GM19452 (cell line): ENCODE measurements at regions not wholly inside any gene's neighbourhood (a gene's known extent, or its start where the extent isn't known, plus 50 kb on each side); places are given as distances from the start of the nearest gene placed in this dataset.

Source experiments
- ATAC-seq: cut with Tn5 transposase; IDR thresholded peaks from one replicate; pipeline ENCODE4 v1.9.1; 2021; ENCODE audit not compliant: unreplicated experiment

DNA sequence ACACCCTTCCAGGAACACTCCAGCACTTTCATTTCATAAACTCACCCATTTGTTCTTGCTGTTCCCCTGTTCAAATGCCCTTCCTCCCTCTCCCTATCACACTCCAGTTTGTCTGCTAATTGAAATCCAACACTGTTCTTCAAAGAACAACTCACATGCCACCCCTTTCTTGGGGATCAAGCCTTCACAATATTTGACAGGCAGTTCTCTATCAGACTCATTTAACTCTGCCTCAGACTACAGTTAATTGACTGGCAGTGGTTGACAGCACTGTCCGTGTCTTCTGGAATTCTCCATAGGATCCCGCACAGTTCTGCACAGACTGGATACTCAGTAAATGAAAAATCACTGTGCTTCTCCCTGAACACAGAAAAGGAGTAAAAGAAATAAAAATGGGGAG lies 87.8 kb downstream of the PMP22 start:
- ATAC-seq = no peak

DNA sequence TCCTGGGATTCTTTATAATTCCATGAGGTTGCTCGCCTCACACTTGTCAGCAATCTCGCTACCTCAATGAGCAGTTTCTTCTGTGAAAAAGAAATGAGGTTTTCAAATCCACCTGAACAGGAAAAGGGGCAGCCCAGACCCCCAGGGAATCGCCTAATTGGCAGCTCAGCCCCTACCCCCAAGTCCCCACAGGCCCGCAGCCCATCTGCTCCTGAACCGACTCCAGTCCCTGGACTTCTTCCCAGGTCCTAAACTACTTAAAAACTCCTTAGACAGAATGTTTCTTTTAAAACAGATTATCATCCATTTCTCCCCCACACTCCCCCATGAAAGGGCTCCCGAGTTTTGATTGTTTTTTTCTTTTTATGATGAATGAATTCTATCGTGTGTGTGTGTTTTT lies 89.8 kb downstream of the PMP22 start:
- ATAC-seq = no peak

DNA sequence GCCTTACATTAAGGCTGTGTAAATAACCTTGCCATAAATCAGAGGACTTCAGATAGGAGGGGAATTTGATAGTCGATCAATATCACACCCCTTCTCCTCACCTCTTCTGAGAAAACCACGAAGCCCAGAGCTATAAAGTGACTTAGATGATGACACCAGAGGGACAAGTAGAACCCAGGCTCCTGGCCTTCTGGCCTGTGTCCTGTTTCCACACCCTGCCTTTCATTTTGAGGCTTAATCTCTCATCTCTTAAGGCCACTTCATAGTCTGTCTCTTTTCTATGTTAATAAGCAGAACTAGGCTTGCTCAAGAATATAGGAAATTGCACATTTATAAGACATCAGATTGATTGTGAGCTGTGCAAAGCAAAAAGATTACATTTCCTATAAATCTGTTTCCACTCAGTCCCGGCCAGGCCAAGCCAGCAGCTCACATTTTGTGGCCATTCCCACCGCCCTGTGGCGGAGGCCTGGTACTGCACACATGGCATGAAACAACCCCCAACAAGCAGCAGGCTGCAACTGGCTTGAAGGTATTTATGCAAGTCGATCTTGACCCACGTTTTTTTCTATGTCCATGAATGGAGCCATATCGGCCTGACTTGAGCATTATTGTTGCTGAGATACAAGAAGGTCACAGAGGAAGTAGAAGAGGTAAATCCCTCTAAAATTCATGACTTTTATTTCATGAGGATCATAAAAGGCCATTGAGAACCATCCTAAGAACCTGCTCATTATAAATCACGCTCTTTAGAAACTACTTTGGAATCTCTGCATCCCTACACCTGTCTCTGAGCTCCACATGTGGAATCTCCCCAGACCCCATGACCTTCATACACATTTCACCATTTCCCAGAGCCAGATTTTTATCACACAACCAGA lies 93.7 kb downstream of the PMP22 start:
- peak; percentile 61 for ATAC-seq

DNA sequence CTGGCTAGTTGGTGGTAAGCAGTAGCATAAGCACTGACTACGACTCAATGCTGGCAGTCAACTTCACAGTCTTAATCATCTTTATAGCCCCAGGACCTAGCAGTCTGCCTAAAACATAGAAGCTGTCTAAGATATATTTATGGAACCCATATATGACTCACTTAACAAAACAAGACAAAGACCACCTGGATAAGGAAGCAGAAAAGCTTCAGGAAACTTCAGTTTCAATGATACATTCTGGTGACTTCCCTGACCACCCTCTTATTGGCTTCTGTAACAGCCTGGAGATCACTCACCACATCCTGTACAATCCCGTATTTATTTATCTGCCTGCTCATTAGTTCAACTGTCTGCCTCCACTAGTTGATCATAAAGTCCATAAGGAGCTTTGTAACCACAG lies 95.5 kb downstream of the PMP22 start:
- ATAC-seq = no peak

DNA sequence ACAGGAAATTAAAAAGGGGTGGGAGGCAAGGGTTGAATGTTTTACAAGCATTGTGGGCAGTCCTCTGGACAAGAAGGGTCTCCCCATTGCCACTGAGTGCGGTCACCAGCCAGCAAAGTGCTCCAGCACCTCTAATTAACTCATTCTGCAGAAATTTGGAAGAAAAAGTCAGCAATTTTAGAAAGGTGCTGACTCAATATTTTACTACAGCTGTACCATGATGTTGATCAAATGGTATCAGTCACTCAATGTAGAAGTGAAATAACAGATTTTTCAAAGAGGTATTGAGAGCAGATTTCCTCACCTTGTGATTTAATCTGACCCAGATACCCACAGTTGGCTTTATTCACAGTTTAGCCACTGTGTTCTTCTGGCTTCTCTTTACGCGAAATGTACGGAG lies 96.7 kb downstream of the PMP22 start:
- no peak for ATAC-seq

DNA sequence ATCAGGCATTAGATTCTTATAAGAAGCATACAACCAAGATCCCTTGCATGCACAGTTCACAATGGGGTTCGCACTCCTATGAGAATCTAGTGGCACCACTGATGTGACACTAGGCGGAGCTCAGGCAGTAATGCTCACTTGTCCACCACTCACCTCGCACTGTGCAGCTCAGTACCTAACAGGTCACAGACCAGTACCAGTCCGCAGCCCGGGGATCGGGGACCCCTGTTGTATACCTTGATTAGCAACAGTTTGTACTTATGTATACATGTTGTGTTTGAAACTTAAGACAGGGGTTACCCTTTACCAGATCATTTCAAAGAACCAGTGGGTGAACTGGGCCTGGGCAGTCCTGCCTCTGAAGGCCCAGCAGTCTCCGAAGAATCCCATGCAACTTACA lies 103.7 kb downstream of the PMP22 start:
- no peak for ATAC-seq

DNA sequence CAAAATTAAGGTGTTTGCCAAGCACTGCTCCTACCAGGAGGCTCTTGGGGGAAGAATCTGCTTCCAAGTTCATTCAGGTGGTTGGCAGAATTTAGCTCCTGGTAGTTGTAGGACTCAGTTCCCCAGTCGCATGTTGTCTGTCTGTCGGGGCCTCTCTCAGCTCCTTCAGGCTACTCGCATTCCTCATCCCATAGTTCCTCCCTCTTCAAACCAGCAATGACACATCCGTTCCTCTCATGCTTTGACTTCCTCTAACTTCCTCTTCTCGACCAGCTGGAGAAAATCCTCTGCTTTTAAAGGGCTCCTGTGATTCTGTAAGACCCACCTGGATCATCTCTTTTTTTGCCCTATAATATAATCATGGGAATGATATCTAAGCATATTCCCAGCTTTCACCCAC lies 108.1 kb downstream of the PMP22 start:
- ATAC-seq = no peak

DNA sequence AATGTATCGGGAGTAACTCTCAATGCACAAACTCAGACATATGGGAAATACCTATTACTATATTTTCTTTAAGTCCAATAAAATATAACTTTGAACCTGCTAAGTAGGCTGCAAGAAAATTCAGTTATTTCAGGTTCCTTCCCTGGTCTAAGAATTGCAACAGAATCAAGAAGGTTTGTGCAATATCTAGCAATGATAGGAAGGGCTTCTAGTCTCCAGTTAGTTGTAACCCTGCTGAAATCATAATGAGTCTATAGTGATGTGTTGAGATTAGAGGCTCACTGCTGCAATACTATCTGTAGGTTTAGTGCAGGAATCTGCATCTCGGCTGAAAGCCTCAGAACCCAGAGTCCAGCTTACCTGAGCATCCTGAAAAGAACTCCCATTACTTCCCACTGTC lies 110.5 kb downstream of the PMP22 start:
- ATAC-seq = no peak

DNA sequence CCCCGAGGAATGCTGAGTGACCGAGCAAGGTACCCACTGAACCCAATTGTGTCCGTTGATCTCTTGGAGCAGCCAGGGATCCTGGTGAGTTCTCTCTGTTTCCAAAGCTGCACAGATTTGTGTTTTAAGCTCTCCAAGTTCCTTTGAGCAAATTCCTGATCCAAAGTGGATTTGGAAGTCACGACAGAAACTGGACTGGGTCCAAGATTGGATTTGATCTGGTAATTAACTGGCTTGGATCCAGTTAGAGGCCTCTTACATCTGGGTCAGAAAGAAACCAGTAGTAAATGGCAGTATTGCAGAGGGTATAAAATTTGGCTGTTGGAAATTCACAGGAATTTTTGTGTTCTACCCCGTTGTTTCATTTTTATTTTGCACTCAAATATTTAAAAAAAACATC lies 119.5 kb downstream of the PMP22 start:
- ATAC-seq = no peak

DNA sequence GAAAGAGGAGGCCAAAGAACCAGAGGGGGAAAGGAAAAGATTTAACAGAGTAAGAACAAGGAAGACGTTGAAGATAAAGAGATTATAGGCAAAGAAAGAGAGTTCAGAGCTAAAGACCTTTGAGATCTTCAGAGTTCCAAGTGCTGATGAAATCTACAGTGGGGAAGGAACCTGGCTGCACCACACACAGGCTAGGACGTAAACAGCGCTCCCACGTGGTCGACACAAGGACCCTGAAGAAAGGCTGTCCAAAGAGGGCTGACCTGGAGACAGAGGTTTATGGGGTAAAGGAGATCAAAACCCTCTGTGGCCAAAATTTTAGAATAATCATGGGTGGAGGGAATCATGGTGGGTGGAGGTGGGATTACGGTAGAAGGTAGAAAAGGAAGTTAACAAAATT lies 121.6 kb downstream of the PMP22 start:
- no peak for ATAC-seq

DNA sequence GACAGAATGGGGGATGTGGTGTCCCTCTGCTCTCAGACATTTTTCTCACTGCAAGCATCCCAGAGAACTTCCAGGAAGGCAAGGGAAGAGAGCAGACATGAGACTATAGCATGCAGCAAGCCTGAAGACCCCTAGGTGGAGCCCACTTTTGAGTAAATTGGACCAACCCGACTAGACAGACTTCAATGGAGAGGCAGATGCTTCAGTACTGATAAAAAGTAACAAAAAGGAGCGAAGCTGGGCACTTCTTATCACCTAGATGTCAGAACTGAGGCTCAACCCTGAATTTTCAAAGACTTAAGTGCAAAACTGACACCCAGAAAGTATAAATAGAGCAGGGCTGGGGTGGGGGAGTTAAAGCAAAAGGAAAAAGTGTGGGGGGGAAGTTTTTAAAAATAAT lies 130.8 kb downstream of the PMP22 start:
- ATAC-seq = no peak

DNA sequence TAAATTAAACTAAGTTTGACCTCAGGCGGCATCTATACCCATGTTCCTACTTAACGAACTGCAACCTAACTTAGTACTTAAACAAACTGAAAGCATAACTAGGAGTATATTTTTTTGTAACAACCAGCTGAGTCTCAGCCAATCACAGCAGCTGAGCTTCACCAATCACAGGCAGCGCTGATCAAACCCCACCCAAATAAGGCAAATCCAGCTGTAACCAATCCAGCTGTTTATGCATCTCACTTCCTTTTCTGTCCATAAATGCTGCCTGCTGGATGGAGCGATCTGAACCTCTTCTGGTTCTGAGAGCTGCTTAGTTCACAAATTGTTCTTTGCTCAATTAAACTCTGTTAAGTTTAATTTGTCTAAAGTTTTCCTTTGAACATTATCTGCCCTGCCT lies 131.3 kb downstream of the PMP22 start:
- ATAC-seq = no peak

DNA sequence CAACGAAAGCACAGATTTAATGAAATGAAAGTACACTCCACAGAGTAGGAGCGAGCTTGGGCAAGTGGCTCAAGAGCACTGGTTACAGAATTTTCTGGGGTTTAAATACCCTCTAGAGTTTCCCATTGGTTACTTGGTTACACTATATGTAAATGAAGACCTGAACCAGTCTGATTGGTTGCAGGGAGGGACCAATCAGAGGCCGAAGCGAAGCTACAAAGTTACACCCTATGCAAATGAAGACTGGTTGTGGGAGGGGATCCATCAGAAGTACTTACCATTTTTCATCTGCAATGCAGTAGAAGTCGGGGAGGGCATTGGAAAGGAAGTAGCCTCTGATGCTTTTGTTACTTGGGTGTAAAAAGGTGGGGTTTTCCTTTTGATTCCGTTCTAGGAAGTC lies 132.0 kb downstream of the PMP22 start:
- no peak for ATAC-seq

DNA sequence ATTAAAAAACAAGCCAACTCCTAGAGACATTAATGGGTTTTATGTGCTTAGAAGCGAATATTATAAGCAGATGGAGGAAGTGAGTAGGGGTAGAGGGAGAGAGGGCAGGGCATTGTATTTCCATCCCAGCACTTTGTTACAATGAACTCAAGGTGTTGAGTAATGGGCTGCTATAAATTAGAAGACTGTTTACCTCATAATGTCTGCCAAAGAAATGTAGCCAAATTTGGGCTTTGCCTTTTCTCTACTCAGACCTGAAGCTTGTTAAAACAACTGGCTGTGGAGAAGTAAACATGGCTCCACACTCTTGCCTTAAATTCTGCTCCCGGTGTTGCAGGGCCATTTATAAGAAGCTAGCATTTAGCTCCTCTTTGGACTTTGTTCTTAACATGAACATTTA lies 134.7 kb downstream of the PMP22 start:
- no peak for ATAC-seq

DNA sequence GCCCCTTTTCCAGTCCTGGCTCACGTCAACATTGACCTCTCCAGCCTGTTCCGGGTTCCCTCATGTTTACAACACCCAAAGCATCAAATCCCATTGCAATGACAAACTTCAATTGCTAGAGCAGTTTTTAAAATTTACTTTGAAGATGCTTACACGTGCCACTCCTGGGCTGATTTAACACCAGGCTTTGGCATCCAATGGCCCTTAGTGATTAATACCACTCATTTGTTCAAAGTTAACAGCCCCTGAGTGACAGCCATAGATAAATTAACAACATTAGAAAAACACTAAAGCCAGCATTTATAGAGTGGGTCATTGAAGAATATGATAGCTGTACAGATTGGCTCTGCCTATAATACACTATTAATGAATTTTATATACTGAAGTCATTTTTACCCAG lies 135.1 kb downstream of the PMP22 start:
- no peak for ATAC-seq

DNA sequence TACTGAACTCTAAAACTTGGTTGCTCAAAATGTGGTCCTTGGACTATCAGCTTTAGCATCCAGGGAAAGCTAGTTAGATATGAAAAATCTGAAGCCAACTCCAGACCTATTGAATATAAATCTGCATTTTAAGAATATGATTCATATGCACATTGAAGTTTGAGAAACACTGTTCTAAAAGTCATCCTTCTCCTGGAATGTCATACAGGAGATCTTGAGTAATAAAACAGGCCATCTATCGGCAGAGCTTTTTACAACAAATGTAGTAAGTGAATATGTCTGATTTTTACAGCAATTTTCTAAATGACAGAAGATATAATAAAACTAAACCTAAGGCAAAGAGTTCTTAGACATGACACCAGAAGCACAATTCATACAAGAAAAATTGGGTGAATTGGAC lies 140.4 kb downstream of the PMP22 start:
- no peak for ATAC-seq

DNA sequence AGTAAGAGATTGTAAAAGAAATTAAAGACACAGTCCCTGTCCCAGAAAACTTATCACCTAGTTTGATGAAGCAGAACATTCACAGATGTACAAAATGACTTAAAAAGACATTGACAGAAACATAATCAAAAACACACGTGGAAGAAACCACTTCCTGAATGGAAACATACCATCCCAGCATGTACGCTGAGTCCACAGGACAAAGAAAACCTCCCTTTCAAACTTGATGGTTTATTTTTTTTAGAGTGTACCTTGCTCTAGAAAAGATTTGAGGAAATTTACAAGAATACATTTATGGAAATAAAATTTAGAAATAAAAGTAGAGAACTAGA lies 140.9 kb downstream of the PMP22 start:
- ATAC-seq = no peak

DNA sequence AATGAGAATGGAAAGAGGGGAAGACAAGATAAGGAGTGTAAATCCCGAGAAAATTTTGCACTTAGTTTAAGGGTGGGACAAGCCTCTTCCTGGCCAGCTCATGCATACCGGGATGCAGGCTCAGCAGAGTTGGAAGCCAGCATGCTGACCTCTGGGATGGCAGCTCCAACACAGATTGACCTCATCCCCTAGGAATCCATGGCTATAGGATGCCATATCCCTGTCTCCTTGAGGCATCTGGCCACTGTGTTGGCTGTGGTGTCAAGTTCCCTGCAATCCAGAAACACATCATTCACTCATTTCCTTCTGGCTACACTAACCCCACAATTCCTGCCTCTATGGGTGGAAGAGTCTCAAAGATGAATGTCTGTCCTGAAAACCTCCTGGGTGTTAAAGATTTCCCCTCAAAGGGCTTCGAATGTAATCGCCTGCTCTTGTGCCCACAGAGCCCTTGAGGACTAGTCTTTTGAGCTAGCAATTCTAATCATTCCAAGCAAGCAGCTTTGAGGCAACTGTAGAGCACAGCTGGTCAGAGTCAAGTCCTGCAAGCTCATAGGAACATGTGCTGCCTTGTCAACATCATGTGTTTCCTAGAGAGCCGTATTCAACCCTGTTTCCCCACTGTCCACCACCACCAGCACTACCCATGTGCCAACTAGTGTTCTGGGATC lies 141.4 kb downstream of the PMP22 start:
- no peak for ATAC-seq

DNA sequence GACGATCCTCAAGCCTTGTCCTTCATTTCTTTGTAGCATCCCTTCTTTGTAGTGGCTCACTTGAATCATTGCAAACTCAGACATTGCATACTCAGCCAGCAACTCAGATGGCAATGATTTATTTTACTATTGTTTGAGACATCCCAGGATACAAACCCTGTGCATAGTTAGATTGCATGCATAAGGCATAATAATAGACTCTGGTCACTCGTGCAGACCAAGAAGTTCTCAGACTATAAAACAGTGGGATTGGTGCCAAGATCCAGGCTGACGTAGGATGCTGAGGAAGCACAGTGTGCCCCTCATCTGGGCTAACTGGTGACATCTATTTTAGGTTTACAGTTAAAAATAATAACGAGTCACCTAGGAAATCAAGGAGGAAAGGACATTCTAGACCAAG lies 142.3 kb downstream of the PMP22 start:
- ATAC-seq = no peak

DNA sequence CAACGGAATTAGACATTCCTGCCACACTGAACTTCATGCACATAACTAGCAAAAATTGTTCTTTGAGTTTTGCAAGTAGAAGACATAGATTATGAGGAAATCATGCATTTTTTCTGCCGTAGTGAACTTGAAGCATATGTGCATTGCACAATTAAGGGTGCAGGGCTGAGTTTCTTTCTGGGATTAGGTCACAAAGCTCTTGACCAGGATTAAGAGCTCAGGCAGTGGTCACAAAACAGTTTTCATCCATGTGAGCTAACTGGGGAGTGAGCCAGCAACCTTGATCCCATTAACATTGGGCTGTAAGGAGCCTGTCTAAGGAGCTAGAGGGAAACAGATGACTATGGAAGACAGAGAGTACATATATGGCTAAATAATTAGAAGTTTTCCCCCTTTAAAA lies 143.7 kb downstream of the PMP22 start:
- ATAC-seq = no peak

DNA sequence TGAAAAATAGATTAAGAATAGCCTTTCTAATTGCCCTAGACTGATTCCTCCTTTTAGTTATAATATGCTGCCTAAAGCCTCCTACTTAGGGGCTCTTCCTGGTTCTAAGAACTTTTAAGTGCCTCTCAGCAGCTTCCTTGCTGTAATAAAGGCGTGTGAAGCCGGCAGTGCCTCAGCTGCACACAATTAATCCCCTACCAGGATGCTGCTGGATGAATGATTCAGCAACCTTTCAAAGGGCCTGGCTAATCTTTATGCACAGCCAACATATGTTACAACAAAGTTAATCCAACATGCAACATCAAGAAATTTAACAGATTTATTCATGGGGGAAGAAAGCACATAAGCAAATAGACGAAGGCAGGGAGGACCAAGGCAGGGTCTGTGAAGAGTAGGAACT lies 145.2 kb downstream of the PMP22 start:
- no peak for ATAC-seq

DNA sequence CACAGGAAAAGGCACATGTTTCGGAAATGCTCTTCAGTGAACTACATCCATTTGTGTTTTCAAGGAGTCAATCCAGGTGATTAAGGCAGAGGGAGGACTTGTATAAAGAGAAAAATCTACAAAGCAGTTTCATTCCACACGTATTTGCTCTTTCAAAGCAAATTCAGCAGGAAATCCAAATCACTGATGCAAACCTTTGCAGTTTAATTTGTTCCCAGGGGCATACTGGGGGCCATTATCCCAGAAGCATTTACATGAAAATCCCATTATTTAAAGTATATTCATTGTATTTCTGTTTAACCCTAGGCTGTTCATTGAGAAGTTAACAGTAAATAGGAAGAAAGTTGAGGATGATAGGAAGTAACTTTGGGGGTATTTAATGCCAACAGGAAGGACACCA lies 147.9 kb downstream of the PMP22 start:
- no peak for ATAC-seq
